BJ (cell line): ENCODE measurements at regions not wholly inside any gene's neighbourhood (a gene's known extent, or its start where the extent isn't known, plus 50 kb on each side); places are given as distances from the start of the nearest gene placed in this dataset.

Source experiments
- CTCF ChIA-PET: fragments of 350-600 bp; formaldehyde crosslinking; extraction: SDS; loops from one replicate; lab custom pipeline; 2021; ENCODE audit warnings: antibody characterized with exemption, inconsistent platforms; lab: Yijun Ruan, JAX
- POLR2A ChIA-PET: fragments of 300-600 bp; sonication (Branson Sonifier 250); formaldehyde crosslinking; extraction: SDS; loops from one replicate; lab custom pipeline; 2021; ENCODE audit warnings: antibody characterized with exemption; lab: Charles Lee
- DNase-seq: peaks from one replicate; pipeline ENCODE4 v3.0.0-alpha.2; 2011; ENCODE audit warnings: low read depth
- H3K27me3 ChIP-seq: 2 replicates; pipeline ENCODE4 v1.6.0; 2011; ENCODE audit warnings: low read length; ENCODE audit not compliant: control insufficient read depth, insufficient read depth
- H3K36me3 ChIP-seq: 2 replicates; pipeline ENCODE4 v1.5.1; 2011; ENCODE audit warnings: low read length; ENCODE audit not compliant: control insufficient read depth, insufficient read depth
- H3K4me3 ChIP-seq: 2 replicates; pipeline ENCODE4 v1.5.1; 2011; ENCODE audit warnings: low read depth, mild to moderate bottlenecking, control low read depth, low read length
- TF ChIP-seq, protein P1 (sequence below): IDR thresholded peaks from 2 replicates; pipeline ENCODE4 v1.5.1; 2011; ENCODE audit warnings: low read depth, mild to moderate bottlenecking, control low read depth, inconsistent platforms, low read length, moderate library complexity; ENCODE audit not compliant: insufficient read depth

DNA sequence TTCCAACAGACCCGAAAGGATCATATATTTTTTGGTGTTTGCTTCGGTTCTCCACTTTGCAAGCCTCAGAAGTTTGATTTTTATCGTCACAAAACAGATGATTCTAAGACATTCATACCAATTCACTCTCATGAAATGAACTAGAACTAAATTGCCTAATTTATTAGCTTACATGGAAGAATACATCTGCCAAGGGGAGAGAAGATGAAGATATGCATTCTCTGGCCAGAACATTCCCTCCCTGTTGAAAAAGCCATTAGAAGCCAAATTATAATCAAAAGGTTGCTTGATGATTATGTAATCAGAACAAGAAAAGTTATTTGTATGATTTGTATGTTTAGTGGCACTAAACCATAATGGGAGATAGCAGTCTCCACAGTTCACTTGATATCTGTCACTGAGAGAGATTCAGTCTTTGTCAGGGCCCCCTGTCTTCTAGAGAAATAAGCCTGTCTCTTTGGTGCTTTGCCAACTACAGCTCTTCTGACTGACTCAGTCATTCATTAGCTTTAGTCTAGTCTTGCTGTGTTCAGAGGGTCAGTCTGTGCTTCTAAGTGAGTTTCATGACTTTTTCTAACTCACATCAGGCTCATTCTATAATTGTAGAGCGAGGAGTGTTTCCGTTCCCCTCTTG lies 95.3 kb upstream of the GNAI1 start:
- POLR2A ChIA-PET: no interaction called here
- CTCF ChIA-PET: interaction anchor here (0.8 to 1.5 kb wide), 3 partner anchors 9 to 771 kb away, joined by 3 to 4 read pairs (median 3); no protein-coding TSS in a partner anchor
- no peak for DNase-seq

DNA sequence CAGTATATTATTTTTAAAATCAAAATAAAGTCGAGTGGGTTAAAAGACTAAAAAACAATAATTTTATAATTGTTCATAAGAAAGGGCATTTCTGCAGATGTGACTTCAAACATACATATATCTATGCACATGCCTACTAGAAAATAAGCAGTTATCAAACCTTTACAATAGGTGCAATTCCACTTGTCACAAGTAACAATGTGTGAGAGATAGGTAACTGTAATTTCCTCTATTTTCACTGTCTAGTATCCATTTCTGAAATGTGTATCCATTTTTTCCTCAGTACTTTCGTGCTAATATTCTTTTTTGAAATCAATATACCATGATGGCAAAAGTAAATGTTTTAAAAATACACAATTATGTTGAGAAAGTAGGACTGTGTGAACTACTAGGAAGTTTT lies 96.9 kb upstream of the GNAI1 start:
- Histone ChIP-seq H3K4me3 (no peak overlapping the region), H3K36me3 (no peaks in the 10 kb centered on the region), H3K27me3 (no peaks in the 10 kb centered on the region)
- TF ChIP-seq, protein P1, sequence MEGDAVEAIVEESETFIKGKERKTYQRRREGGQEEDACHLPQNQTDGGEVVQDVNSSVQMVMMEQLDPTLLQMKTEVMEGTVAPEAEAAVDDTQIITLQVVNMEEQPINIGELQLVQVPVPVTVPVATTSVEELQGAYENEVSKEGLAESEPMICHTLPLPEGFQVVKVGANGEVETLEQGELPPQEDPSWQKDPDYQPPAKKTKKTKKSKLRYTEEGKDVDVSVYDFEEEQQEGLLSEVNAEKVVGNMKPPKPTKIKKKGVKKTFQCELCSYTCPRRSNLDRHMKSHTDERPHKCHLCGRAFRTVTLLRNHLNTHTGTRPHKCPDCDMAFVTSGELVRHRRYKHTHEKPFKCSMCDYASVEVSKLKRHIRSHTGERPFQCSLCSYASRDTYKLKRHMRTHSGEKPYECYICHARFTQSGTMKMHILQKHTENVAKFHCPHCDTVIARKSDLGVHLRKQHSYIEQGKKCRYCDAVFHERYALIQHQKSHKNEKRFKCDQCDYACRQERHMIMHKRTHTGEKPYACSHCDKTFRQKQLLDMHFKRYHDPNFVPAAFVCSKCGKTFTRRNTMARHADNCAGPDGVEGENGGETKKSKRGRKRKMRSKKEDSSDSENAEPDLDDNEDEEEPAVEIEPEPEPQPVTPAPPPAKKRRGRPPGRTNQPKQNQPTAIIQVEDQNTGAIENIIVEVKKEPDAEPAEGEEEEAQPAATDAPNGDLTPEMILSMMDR: no peak
- no peak for DNase-seq
- CTCF ChIA-PET: interaction anchor here (0.6 to 1.5 kb wide), 3 partner anchors 9 to 195 kb away, joined by 3 to 5 read pairs (median 3); no protein-coding TSS in a partner anchor
- POLR2A ChIA-PET: no interaction called here

More for the DNA sequence above, 95.3 kb upstream of the GNAI1 start:
- TF ChIP-seq, protein P1: no peak
- H3K4me3 ChIP-seq: no peak overlapping the region
- H3K36me3 ChIP-seq: no peaks in the 10 kb centered on the region
- no peaks in the 10 kb centered on the region for H3K27me3 ChIP-seq

DNA sequence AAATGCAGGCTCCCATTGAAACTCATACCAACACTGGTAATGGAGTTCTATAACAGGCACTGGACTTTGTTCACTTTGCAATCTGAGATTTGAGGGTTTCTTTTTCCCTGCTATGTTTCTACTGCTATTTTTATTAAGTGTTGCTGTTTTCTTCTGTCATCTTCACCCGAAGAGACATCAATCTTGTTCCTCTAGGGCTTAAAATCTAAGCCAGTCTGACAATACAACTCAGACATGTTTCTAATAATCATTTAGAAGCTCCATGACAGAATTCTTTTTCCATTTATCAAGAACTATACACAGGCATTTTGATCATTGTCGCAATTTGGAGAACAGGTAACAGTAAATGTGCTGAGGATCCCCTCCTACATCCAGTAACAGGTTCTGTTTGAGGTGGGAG lies 98.5 kb upstream of the GNAI1 start:
- CTCF ChIA-PET: interaction anchor here (1.3 kb wide), 1 partner anchor 16 kb away, joined by 3 read pairs; no protein-coding TSS in a partner anchor

DNA sequence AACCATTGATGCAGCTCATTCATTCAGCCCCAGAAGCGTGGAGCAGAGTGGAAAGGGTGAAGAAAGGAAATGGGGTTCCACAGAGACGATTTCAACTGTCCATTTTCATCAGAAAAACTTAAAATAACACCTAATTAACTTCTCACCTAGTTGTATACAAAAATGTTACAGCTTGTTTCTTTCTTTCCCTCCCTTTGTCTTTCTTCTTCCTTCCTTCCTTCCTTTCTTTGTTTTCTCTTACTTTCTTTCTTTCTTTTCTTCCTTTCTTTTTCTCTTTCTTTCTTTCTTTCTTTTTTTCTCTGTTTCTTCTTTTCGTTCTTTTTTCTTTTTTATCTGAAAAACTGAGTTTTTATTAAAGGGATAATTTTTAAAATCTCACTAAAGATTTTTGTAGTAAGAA lies 105.9 kb upstream of the GNAI1 start:
- ChIA-PET CTCF (interaction anchor here (0.6 to 2.4 kb wide), 3 partner anchors 13 to 746 kb away, joined by 3 to 8 read pairs (median 4); no protein-coding TSS in a partner anchor), POLR2A (no interaction called here)

More for the DNA sequence above, 98.5 kb upstream of the GNAI1 start:
- TF ChIP-seq, protein P1: no peak
- H3K4me3 ChIP-seq: no peak overlapping the region
- H3K27me3 ChIP-seq: no peaks in the 10 kb centered on the region
- POLR2A ChIA-PET: no interaction called here
- no peaks in the 10 kb centered on the region for H3K36me3 ChIP-seq
- no peak for DNase-seq

DNA sequence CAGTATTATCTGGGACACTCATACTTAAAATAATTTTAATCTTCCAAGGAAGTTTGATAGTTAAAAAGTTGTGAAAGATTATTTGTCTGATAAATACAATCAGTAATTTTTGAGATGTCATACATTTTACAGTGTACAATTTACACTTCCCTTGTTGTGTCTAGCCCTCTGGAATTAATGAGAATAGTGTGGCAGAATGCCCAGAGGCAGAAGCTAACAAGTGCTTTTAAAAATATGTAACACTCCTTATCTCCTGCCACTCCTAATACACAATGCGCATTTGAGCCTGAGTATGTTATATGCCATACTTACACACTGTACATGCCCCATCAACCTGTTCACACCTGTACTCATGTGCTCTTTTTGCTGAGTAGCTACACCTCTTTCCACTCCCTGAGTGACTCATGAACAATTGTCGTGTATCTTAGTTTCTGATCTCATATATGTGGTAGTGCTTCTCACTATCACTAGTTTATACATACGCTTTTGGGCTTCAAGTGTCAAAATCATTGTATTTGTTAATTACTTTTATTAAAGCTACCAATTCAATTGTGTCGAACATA lies 106.9 kb upstream of the GNAI1 start:
- Histone ChIP-seq H3K36me3 (no peaks in the 10 kb centered on the region), H3K4me3 (no peak overlapping the region), H3K27me3 (no peaks in the 10 kb centered on the region)
- CTCF ChIA-PET: interaction anchor here (0.7 to 2.4 kb wide), 3 partner anchors 14 to 250 kb away, joined by 3 to 8 read pairs (median 4); no protein-coding TSS in a partner anchor
- TF ChIP-seq, protein P1: no peak
- DNase-seq: no peak
- POLR2A ChIA-PET: no interaction called here

More for the DNA sequence above, 105.9 kb upstream of the GNAI1 start:
- H3K27me3 ChIP-seq: no peaks in the 10 kb centered on the region
- no peak for DNase-seq
- TF ChIP-seq, protein P1: no peak
- no peak overlapping the region for H3K4me3 ChIP-seq
- H3K36me3 ChIP-seq: no peaks in the 10 kb centered on the region
